ENCODE measurements at regions not wholly inside any gene's neighbourhood (a gene's known extent, or its start where the extent isn't known, plus 50 kb on each side); places are given as distances from the start of the nearest gene placed in this dataset.

DNA sequence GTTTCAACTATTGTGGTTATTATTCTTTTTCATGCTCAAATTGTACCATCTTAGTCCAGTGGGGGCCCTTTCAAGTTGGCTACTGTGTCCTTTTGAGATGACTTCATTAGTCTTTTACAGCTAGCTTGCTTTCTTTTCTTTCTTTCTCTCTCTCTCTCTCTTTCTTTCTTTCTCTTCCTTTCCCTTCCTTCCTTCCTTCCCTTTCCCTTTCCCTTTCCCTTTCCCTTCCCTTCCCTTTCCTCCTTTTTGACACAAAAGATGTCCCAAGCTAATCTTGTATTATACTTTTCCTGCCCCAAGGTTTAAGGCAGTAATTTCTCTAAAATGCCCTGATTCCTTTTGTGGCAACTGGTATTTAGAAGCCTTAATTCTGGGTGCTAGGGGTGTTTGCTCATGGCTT lies 213.0 kb upstream of the TBC1D5 start:
- H2BK20ac ChIP-seq (ENCODE audit: low read length): no peak overlapping the region
- H3K4me3 ChIP-seq (ENCODE audit: extremely low read depth in 1 of 4, insufficient read depth in 2 of 4, low read depth in 3 of 4, low read length in 4 of 4): no peak overlapping the region
- H2BK12ac ChIP-seq (ENCODE audit: low read depth, low read length): no peak overlapping the region
- no peaks in the 10 kb centered on the region for H3K36me3 ChIP-seq (ENCODE audit: control insufficient read depth in 2 of 4, insufficient read depth in 4 of 4, low read length in 3 of 4)
- H2BK15ac ChIP-seq (ENCODE audit: low read length): no peak overlapping the region
- H3K79me2 ChIP-seq (ENCODE audit: control insufficient read depth in 1 of 2, insufficient read depth in 2 of 2, low read length in 2 of 2): no peaks in the 10 kb centered on the region
- CTCF ChIA-PET (ENCODE audit: partially characterized antibody): interaction anchor here (0.7 to 1.7 kb wide), 4 partner anchors 12 to 819 kb away, joined by 4 to 5 read pairs (median 4); no protein-coding TSS in a partner anchor
- no peak overlapping the region for H2BK120ac ChIP-seq (replicated peaks; ENCODE audit: low read depth, low read length)
- TF ChIP-seq EZH2 (IDR thresholded peaks at IDR 0.05; ENCODE audit: low read depth, low read length, severe bottlenecking) (no peak), SP2 (IDR thresholded peaks at IDR 0.05; ENCODE audit: low read length) (no peak), EP300 (IDR thresholded peaks at IDR 0.05; ENCODE audit: borderline replicate concordance in 1 of 2, low read depth in 2 of 2, low read length in 2 of 2) (no peak), SIRT6 (IDR thresholded peaks at IDR 0.05; ENCODE audit: low read length) (no peak), TCF12 (IDR thresholded peaks at IDR 0.05; ENCODE audit: low read depth, low read length) (no peak)
- no peak overlapping the region for H3K14ac ChIP-seq (ENCODE audit: insufficient read length)
- H3K4me2 ChIP-seq (ENCODE audit: insufficient read depth in 1 of 2, low read depth in 2 of 2, low read length in 2 of 2): no peak overlapping the region
- no peak overlapping the region for H3K18ac ChIP-seq (ENCODE audit: extremely low read depth, low read length)
- H4K91ac ChIP-seq (replicated peaks; ENCODE audit: insufficient read length, low read length): no peak overlapping the region
- no peak for FAIRE-seq
- no peaks in the 10 kb centered on the region for H3K9me3 ChIP-seq (ENCODE audit: insufficient read depth in 2 of 2, low read depth in 1 of 2, low read length in 1 of 2)
- H3K23ac ChIP-seq (ENCODE audit: insufficient read length): no peak overlapping the region
- no peak for DNase-seq (ENCODE audit: low read depth in 1 of 2, low spot score in 2 of 2)
- H3K27ac ChIP-seq (ENCODE audit: low read depth, low read length): no peak overlapping the region
- H4K5ac ChIP-seq (ENCODE audit: insufficient read length, low read depth, low read length): no peak overlapping the region
- no peak overlapping the region for H2AFZ ChIP-seq (ENCODE audit: low read length)
- H2AK5ac ChIP-seq (ENCODE audit: low read depth, low read length): no peak overlapping the region
- H3K9ac ChIP-seq (replicated peaks in 1 of 4; ENCODE audit: extremely low read depth in 1 of 4, low read depth in 3 of 4, low read length in 3 of 4): no peak overlapping the region
- H3K23me2 ChIP-seq (ENCODE audit: low read depth, low read length): no peaks in the 10 kb centered on the region
- no peak overlapping the region for H2BK5ac ChIP-seq (ENCODE audit: low read depth, low read length)
- no peaks in the 10 kb centered on the region for H4K20me1 ChIP-seq (replicated peaks in 1 of 2; ENCODE audit: control insufficient read depth in 1 of 2, insufficient read depth in 2 of 2, low read length in 2 of 2)
- no peaks in the 10 kb centered on the region for H3K4me1 ChIP-seq (replicated peaks in 1 of 4; ENCODE audit: control insufficient read depth in 3 of 4, insufficient read depth in 4 of 4, low read length in 3 of 4)
- no peak overlapping the region for H3K56ac ChIP-seq (replicated peaks; ENCODE audit: insufficient read length, low read depth, low read length)
- no peak overlapping the region for H3K4ac ChIP-seq (replicated peaks; ENCODE audit: insufficient read length, low read depth, low read length)
- H4K8ac ChIP-seq (ENCODE audit: extremely low read depth, insufficient read depth, low read length): no peak overlapping the region
- no peaks in the 10 kb centered on the region for H3K79me1 ChIP-seq (ENCODE audit: low read depth, low read length)
- POLR2A ChIA-PET (ENCODE audit: partially characterized antibody): no interaction called here
- no peaks in the 10 kb centered on the region for H3K27me3 ChIP-seq (replicated peaks in 1 of 4; ENCODE audit: control insufficient read depth in 3 of 4, extremely low read depth in 1 of 4, insufficient read depth in 3 of 4, low read length in 3 of 4)

Measured in H1 (cell line).